A673 (cell line): ENCODE measurements at regions not wholly inside any gene's neighbourhood (a gene's known extent, or its start where the extent isn't known, plus 50 kb on each side); places are given as distances from the start of the nearest gene placed in this dataset.

Experiments used
- BruUV-seq: library from RNA; stranded (reverse); fragments of 400-500 nt; replicated peaks from 2 replicates; lab custom pipeline; 2021; lab: Mats Ljungman, UMichigan
- CTCF ChIA-PET: fragments of 300-600 bp; sonication (Branson Sonifier 250); formaldehyde crosslinking; loops from one replicate; lab custom pipeline; 2022; ENCODE audit warnings: antibody characterized with exemption; lab: Charles Lee
- POLR2A ChIA-PET: fragments of 300-600 bp; sonication (Branson Sonifier 250); formaldehyde crosslinking; loops from one replicate; lab custom pipeline; 2022; ENCODE audit warnings: antibody characterized with exemption; ENCODE audit not compliant: low non-redundant PET; lab: Charles Lee
- DNase-seq: peaks from one replicate; pipeline ENCODE4 v3.0.0-alpha.2; 2015; ENCODE audit warnings: low spot score
- H3K27ac ChIP-seq: fragments of 200-600 bp; sonication (generic); 2 replicates; pipeline ENCODE4 v1.5.1; 2016; ENCODE audit warnings: mixed run types, low read depth, mild to moderate bottlenecking, mixed read lengths, antibody characterized with exemption, low read length; ENCODE audit not compliant: poor library complexity, severe bottlenecking
- H3K27me3 ChIP-seq: fragments of 200-600 bp; sonication (generic); replicated peaks from 2 replicates; pipeline ENCODE4 v1.6.1; 2017; ENCODE audit warnings: mixed run types, low read depth, mild to moderate bottlenecking, mixed read lengths, antibody characterized with exemption, low read length; ENCODE audit not compliant: insufficient read depth, poor library complexity
- H3K36me3 ChIP-seq: fragments of 200-600 bp; sonication (generic); 2 replicates; pipeline ENCODE4 v1.6.1; 2016; ENCODE audit warnings: mixed run types, mild to moderate bottlenecking, mixed read lengths, antibody characterized with exemption, low read length; ENCODE audit not compliant: insufficient read depth, poor library complexity, severe bottlenecking
- H3K4me1 ChIP-seq: fragments of 200-600 bp; sonication (generic); 2 replicates; pipeline ENCODE4 v1.6.1; 2017; ENCODE audit warnings: mixed run types, mild to moderate bottlenecking, mixed read lengths, antibody characterized with exemption, low read length; ENCODE audit not compliant: insufficient read depth, poor library complexity, severe bottlenecking
- H3K4me3 ChIP-seq: fragments of 200-600 bp; sonication (generic); 2 replicates; pipeline ENCODE4 v1.5.1; 2016; ENCODE audit warnings: low read depth, mixed run types, mild to moderate bottlenecking, mixed read lengths, low read length; ENCODE audit not compliant: poor library complexity, severe bottlenecking
- H3K9me3 ChIP-seq: fragments of 200-600 bp; sonication (generic); 2 replicates; pipeline ENCODE4 v1.6.1; 2016; ENCODE audit warnings: mixed run types, low read depth, mild to moderate bottlenecking, mixed read lengths, antibody characterized with exemption, low read length; ENCODE audit not compliant: poor library complexity, severe bottlenecking
- CTCF ChIP-seq: fragments of 300-800, 200-600 bp; sonication (generic); conservative IDR thresholded peaks from 2 replicates; pipeline ENCODE4 v1.5.1; 2017; ENCODE audit warnings: low read depth, mild to moderate bottlenecking, antibody characterized with exemption, low read length, moderate library complexity, mixed read lengths
- EZH2 ChIP-seq: fragments of 200-600 bp; sonication (generic); IDR thresholded peaks from 2 replicates; pipeline ENCODE4 v1.6.1; 2017; ENCODE audit warnings: borderline replicate concordance, low read depth, mild to moderate bottlenecking, mixed read lengths, antibody characterized with exemption, low read length; ENCODE audit not compliant: poor library complexity, severe bottlenecking
- intact Hi-C: fragments of 100-400 bp; cut with micrococcal nuclease; formaldehyde crosslinking; loops from one replicate; pipeline ENCODE4 v1.10.0; 2022; ENCODE audit not compliant: unreplicated experiment

- no peak for TF ChIP-seq CTCF
- TF ChIP-seq EZH2 = no peak
- ChIA-PET CTCF (no interaction called here), POLR2A (no interaction called here)
- DNase-seq = no peak
- intact Hi-C loops = no loop called here
- Histone ChIP-seq H3K4me1 (no peaks in the 10 kb centered on the region), H3K9me3 (no peaks in the 10 kb centered on the region), H3K27me3 (no peaks in the 10 kb centered on the region), H3K27ac (no peak overlapping the region), H3K36me3 (no peaks in the 10 kb centered on the region), H3K4me3 (no peak overlapping the region)
- BruUV-seq = no TSS peak
Measured at GRCh38 chr18:62665188-62665587, 50.2 kb upstream of the PHLPP1 start.
